ENCODE measurements at regions not wholly inside any gene's neighbourhood (a gene's known extent, or its start where the extent isn't known, plus 50 kb on each side); places are given as distances from the start of the nearest gene placed in this dataset.

GRCh38 chr6:88301256-88301655 is 135.1 kb upstream of the CNR1 start:
- Mint-ChIP-seq H3K9me3 (peaks cover 0 to under 1% (median 0%) of the 10 kb centered on the region in 3 donors), H3K4me1 (no peaks in the 10 kb centered on the region), H3K4me3 (no peak overlapping the region), H3K36me3 (no peaks in the 10 kb centered on the region), H3K27ac (no peak overlapping the region), H3K27me3 (peaks cover 3 to 5% of the 10 kb centered on the region in 2 donors)
- no peak for ATAC-seq (replicated peaks in 1 of 4)
- no peak for DNase-seq
- ChIA-PET POLR2A (no interaction called here), CTCF (no interaction called here)
- H3K36me3 ChIP-seq (ENCODE audit: control insufficient read depth in 2 of 2, extremely low read depth in 1 of 2, insufficient read depth in 1 of 2, low read length in 1 of 2): no peaks in the 10 kb centered on the region
- H3K4me1 ChIP-seq (ENCODE audit: control insufficient read depth in 1 of 2, extremely low read depth in 1 of 2, insufficient read depth in 2 of 2, low read length in 2 of 2): no peaks in the 10 kb centered on the region
- no peak overlapping the region for H3K4me3 ChIP-seq (ENCODE audit: control insufficient read depth in 1 of 2, extremely low read depth in 1 of 2, low read length in 1 of 2)
- H3K9me3 ChIP-seq: no peaks in the 10 kb centered on the region
- H3K27ac ChIP-seq (ENCODE audit: low read length): no peak overlapping the region
- H3K27me3 ChIP-seq (replicated peaks in 1 of 2; ENCODE audit: control insufficient read depth in 2 of 2, extremely low read depth in 1 of 2, insufficient read depth in 2 of 2, low read length in 1 of 2): no peaks in the 10 kb centered on the region

- Histone ChIP-seq H3K4me3 (ENCODE audit: control insufficient read depth in 1 of 2, extremely low read depth in 1 of 2, low read length in 1 of 2) (no peak overlapping the region), H3K9me3 (no peaks in the 10 kb centered on the region), H3K27me3 (replicated peaks in 1 of 2; ENCODE audit: control insufficient read depth in 2 of 2, extremely low read depth in 1 of 2, insufficient read depth in 2 of 2, low read length in 1 of 2) (no peaks in the 10 kb centered on the region), H3K36me3 (ENCODE audit: control insufficient read depth in 2 of 2, extremely low read depth in 1 of 2, insufficient read depth in 1 of 2, low read length in 1 of 2) (no peaks in the 10 kb centered on the region), H3K27ac (ENCODE audit: low read length) (no peak overlapping the region), H3K4me1 (ENCODE audit: control insufficient read depth in 1 of 2, extremely low read depth in 1 of 2, insufficient read depth in 2 of 2, low read length in 2 of 2) (no peaks in the 10 kb centered on the region)
- Mint-ChIP-seq H3K4me1 (no peaks in the 10 kb centered on the region), H3K9me3 (no peaks in the 10 kb centered on the region), H3K4me3 (no peak overlapping the region), H3K27ac (no peak overlapping the region), H3K27me3 (peaks cover 2 to 3% of the 10 kb centered on the region in 2 donors), H3K36me3 (no peaks in the 10 kb centered on the region)
- ChIA-PET POLR2A (no interaction called here), CTCF (no interaction called here)
- DNase-seq (no peak), ATAC-seq (replicated peaks in 1 of 4) (no peak)
- 50% methylated on average over 1 of the region's 11 CpGs for WGBS (ENCODE audit: insufficient coverage)
These were observed 132.1 kb upstream of the CNR1 start for GRCh38 chr6:88298066-88298845.

- CTCF ChIA-PET: interaction anchor here in 1 of 2 donors (1.0 kb wide), 1 partner anchor 8 kb away, joined by 3 read pairs; no protein-coding TSS in a partner anchor
- no peaks in the 10 kb centered on the region for H3K27me3 ChIP-seq (replicated peaks in 1 of 2; ENCODE audit: control insufficient read depth in 2 of 2, extremely low read depth in 1 of 2, insufficient read depth in 2 of 2, low read length in 1 of 2)
These were observed 130.5 kb upstream of the CNR1 start for GRCh38 chr6:88296694-88297093.

GRCh38 chr6:88295663-88296062 is 129.5 kb upstream of the CNR1 start:
- DNase-seq: no peak
- CTCF ChIA-PET: no interaction called here
- Mint-ChIP-seq H3K36me3 (no peaks in the 10 kb centered on the region), H3K4me3 (no peak overlapping the region), H3K27ac (no peak overlapping the region), H3K27me3 (no peaks in the 10 kb centered on the region), H3K9me3 (peaks cover 0 to under 1% (median 0%) of the 10 kb centered on the region in 3 donors), H3K4me1 (no peaks in the 10 kb centered on the region)
- Histone ChIP-seq H3K4me1 (ENCODE audit: control insufficient read depth in 1 of 2, extremely low read depth in 1 of 2, insufficient read depth in 2 of 2, low read length in 2 of 2) (no peaks in the 10 kb centered on the region), H3K27ac (ENCODE audit: low read length) (no peak overlapping the region), H3K9me3 (no peaks in the 10 kb centered on the region), H3K36me3 (ENCODE audit: control insufficient read depth in 2 of 2, extremely low read depth in 1 of 2, insufficient read depth in 1 of 2, low read length in 1 of 2) (no peaks in the 10 kb centered on the region), H3K27me3 (replicated peaks in 1 of 2; ENCODE audit: control insufficient read depth in 2 of 2, extremely low read depth in 1 of 2, insufficient read depth in 2 of 2, low read length in 1 of 2) (no peaks in the 10 kb centered on the region), H3K4me3 (ENCODE audit: control insufficient read depth in 1 of 2, extremely low read depth in 1 of 2, low read length in 1 of 2) (no peak overlapping the region)
- POLR2A ChIA-PET: no interaction called here
- ATAC-seq (replicated peaks in 1 of 4): no peak
- WGBS (ENCODE audit: insufficient coverage): no CpG with 5 or more reads among the region's 1 CpG

More at GRCh38 chr6:88296694-88297093, 130.5 kb upstream of the CNR1 start:
- Mint-ChIP-seq H3K4me1 (no peaks in the 10 kb centered on the region), H3K9me3 (no peaks in the 10 kb centered on the region), H3K27ac (no peak overlapping the region), H3K27me3 (no peaks in the 10 kb centered on the region), H3K4me3 (no peak overlapping the region), H3K36me3 (no peaks in the 10 kb centered on the region)
- Histone ChIP-seq H3K36me3 (ENCODE audit: control insufficient read depth in 2 of 2, extremely low read depth in 1 of 2, insufficient read depth in 1 of 2, low read length in 1 of 2) (no peaks in the 10 kb centered on the region), H3K27ac (ENCODE audit: low read length) (no peak overlapping the region), H3K9me3 (no peaks in the 10 kb centered on the region), H3K4me3 (ENCODE audit: control insufficient read depth in 1 of 2, extremely low read depth in 1 of 2, low read length in 1 of 2) (no peak overlapping the region), H3K4me1 (ENCODE audit: control insufficient read depth in 1 of 2, extremely low read depth in 1 of 2, insufficient read depth in 2 of 2, low read length in 2 of 2) (no peaks in the 10 kb centered on the region)
- POLR2A ChIA-PET: no interaction called here
- no peak for DNase-seq
- no CpG with 5 or more reads among the region's 2 CpGs for WGBS (ENCODE audit: insufficient coverage)
- no peak for ATAC-seq (replicated peaks in 1 of 4)

GRCh38 chr6:88294702-88295101 is 128.6 kb upstream of the CNR1 start:
- H3K4me1 ChIP-seq (ENCODE audit: control insufficient read depth in 1 of 2, extremely low read depth in 1 of 2, insufficient read depth in 2 of 2, low read length in 2 of 2): no peaks in the 10 kb centered on the region
- H3K27me3 ChIP-seq (replicated peaks in 1 of 2; ENCODE audit: control insufficient read depth in 2 of 2, extremely low read depth in 1 of 2, insufficient read depth in 2 of 2, low read length in 1 of 2): no peaks in the 10 kb centered on the region
- no peaks in the 10 kb centered on the region for H3K9me3 ChIP-seq
- ChIA-PET POLR2A (no interaction called here), CTCF (no interaction called here)
- no peak overlapping the region for H3K4me3 ChIP-seq (ENCODE audit: control insufficient read depth in 1 of 2, extremely low read depth in 1 of 2, low read length in 1 of 2)
- Mint-ChIP-seq H3K4me1 (no peaks in the 10 kb centered on the region), H3K27ac (no peak overlapping the region), H3K9me3 (peaks cover 0 to 3% (median 0%) of the 10 kb centered on the region in 3 donors), H3K4me3 (no peak overlapping the region), H3K27me3 (no peaks in the 10 kb centered on the region), H3K36me3 (no peaks in the 10 kb centered on the region)
- no peak for ATAC-seq (replicated peaks in 1 of 4)
- H3K36me3 ChIP-seq (ENCODE audit: control insufficient read depth in 2 of 2, extremely low read depth in 1 of 2, insufficient read depth in 1 of 2, low read length in 1 of 2): no peaks in the 10 kb centered on the region
- no peak for DNase-seq
- WGBS (ENCODE audit: insufficient coverage): no CpG with 5 or more reads among the region's 1 CpG
- H3K27ac ChIP-seq (ENCODE audit: low read length): no peak overlapping the region

- no CpG with 5 or more reads among the region's 2 CpGs for WGBS (ENCODE audit: insufficient coverage)
- no peaks in the 10 kb centered on the region for H3K4me1 Mint-ChIP-seq
- Histone ChIP-seq H3K27me3 (replicated peaks in 1 of 2; ENCODE audit: control insufficient read depth in 2 of 2, extremely low read depth in 1 of 2, insufficient read depth in 2 of 2, low read length in 1 of 2) (no peaks in the 10 kb centered on the region), H3K4me1 (ENCODE audit: control insufficient read depth in 1 of 2, extremely low read depth in 1 of 2, insufficient read depth in 2 of 2, low read length in 2 of 2) (no peaks in the 10 kb centered on the region), H3K9me3 (no peaks in the 10 kb centered on the region), H3K36me3 (ENCODE audit: control insufficient read depth in 2 of 2, extremely low read depth in 1 of 2, insufficient read depth in 1 of 2, low read length in 1 of 2) (no peaks in the 10 kb centered on the region), H3K27ac (ENCODE audit: low read length) (no peak overlapping the region), H3K4me3 (ENCODE audit: control insufficient read depth in 1 of 2, extremely low read depth in 1 of 2, low read length in 1 of 2) (no peak overlapping the region)
- DNase-seq: no peak
- no peaks in the 10 kb centered on the region for H3K36me3 Mint-ChIP-seq
- ATAC-seq (replicated peaks in 1 of 4): no peak
- H3K9me3 Mint-ChIP-seq: peaks cover 7 to 17% (median 16%) of the 10 kb centered on the region in 3 donors
- no peak overlapping the region for H3K4me3 Mint-ChIP-seq
- no peak overlapping the region for H3K27ac Mint-ChIP-seq
- peaks cover 4 to 5% of the 10 kb centered on the region in 2 donors for H3K27me3 Mint-ChIP-seq
- CTCF ChIA-PET: no interaction called here
- POLR2A ChIA-PET: no interaction called here
These were observed 124.3 kb upstream of the CNR1 start for GRCh38 chr6:88290411-88290810.

- Mint-ChIP-seq H3K4me1 (no peaks in the 10 kb centered on the region), H3K27me3 (peaks cover 4 to 9% of the 10 kb centered on the region in 2 donors), H3K4me3 (no peak overlapping the region), H3K36me3 (no peaks in the 10 kb centered on the region), H3K27ac (no peak overlapping the region), H3K9me3 (peaks cover 7 to 21% (median 21%) of the 10 kb centered on the region in 3 donors)
- H3K9me3 ChIP-seq: no peaks in the 10 kb centered on the region
- no peak overlapping the region for H3K4me3 ChIP-seq (ENCODE audit: control insufficient read depth in 1 of 2, extremely low read depth in 1 of 2, low read length in 1 of 2)
- no peaks in the 10 kb centered on the region for H3K36me3 ChIP-seq (ENCODE audit: control insufficient read depth in 2 of 2, extremely low read depth in 1 of 2, insufficient read depth in 1 of 2, low read length in 1 of 2)
- DNase-seq (no peak), ATAC-seq (replicated peaks in 1 of 4) (no peak)
- ChIA-PET CTCF (interaction anchor here in 1 of 2 donors (1.0 kb wide), 1 partner anchor 9 kb away, joined by 3 read pairs; no protein-coding TSS in a partner anchor), POLR2A (no interaction called here)
- H3K27ac ChIP-seq (ENCODE audit: low read length): no peak overlapping the region
- no peaks in the 10 kb centered on the region for H3K4me1 ChIP-seq (ENCODE audit: control insufficient read depth in 1 of 2, extremely low read depth in 1 of 2, insufficient read depth in 2 of 2, low read length in 2 of 2)
- H3K27me3 ChIP-seq (replicated peaks in 1 of 2; ENCODE audit: control insufficient read depth in 2 of 2, extremely low read depth in 1 of 2, insufficient read depth in 2 of 2, low read length in 1 of 2): no peaks in the 10 kb centered on the region
These were observed 121.5 kb upstream of the CNR1 start for GRCh38 chr6:88287696-88288095.
